ENCODE measurements at regions not wholly inside any gene's neighbourhood (a gene's known extent, or its start where the extent isn't known, plus 50 kb on each side); places are given as distances from the start of the nearest gene placed in this dataset.

- no peak for TF ChIP-seq CTCF (IDR thresholded peaks at IDR 0.05; ENCODE audit: insufficient read depth, low read length)
- no peak for TF ChIP-seq POLR2AphosphoS5 (IDR thresholded peaks at IDR 0.05; ENCODE audit: low read depth)
- no peak for TF ChIP-seq SPI1 (IDR thresholded peaks at IDR 0.05; ENCODE audit: borderline replicate concordance, low read depth)
- TF ChIP-seq, protein P1, sequence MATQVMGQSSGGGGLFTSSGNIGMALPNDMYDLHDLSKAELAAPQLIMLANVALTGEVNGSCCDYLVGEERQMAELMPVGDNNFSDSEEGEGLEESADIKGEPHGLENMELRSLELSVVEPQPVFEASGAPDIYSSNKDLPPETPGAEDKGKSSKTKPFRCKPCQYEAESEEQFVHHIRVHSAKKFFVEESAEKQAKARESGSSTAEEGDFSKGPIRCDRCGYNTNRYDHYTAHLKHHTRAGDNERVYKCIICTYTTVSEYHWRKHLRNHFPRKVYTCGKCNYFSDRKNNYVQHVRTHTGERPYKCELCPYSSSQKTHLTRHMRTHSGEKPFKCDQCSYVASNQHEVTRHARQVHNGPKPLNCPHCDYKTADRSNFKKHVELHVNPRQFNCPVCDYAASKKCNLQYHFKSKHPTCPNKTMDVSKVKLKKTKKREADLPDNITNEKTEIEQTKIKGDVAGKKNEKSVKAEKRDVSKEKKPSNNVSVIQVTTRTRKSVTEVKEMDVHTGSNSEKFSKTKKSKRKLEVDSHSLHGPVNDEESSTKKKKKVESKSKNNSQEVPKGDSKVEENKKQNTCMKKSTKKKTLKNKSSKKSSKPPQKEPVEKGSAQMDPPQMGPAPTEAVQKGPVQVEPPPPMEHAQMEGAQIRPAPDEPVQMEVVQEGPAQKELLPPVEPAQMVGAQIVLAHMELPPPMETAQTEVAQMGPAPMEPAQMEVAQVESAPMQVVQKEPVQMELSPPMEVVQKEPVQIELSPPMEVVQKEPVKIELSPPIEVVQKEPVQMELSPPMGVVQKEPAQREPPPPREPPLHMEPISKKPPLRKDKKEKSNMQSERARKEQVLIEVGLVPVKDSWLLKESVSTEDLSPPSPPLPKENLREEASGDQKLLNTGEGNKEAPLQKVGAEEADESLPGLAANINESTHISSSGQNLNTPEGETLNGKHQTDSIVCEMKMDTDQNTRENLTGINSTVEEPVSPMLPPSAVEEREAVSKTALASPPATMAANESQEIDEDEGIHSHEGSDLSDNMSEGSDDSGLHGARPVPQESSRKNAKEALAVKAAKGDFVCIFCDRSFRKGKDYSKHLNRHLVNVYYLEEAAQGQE (IDR thresholded peaks at IDR 0.05; ENCODE audit: insufficient replicate concordance, low read depth), result no peak
- no peak for TF ChIP-seq GABPA (IDR thresholded peaks at IDR 0.05; ENCODE audit: low read depth)
Measured at GRCh38 chr10:45082176-45082575, 81.5 kb downstream of the ZNF22 start.

Data from HL-60 (cell line).